GM19328 (cell line): ENCODE measurements at regions not wholly inside any gene's neighbourhood (a gene's known extent, or its start where the extent isn't known, plus 50 kb on each side); places are given as distances from the start of the nearest gene placed in this dataset.

Experiments used
- ATAC-seq: cut with Tn5 transposase; IDR thresholded peaks from one replicate; pipeline ENCODE4 v1.9.1; 2021; ENCODE audit warnings: mild to moderate bottlenecking, moderate library complexity; ENCODE audit not compliant: unreplicated experiment

GRCh38 chr13:22693691-22694090 is 487.1 kb upstream of the SGCG start:
- no peak for ATAC-seq

- no peak for ATAC-seq
Observed at GRCh38 chr13:22696433-22696832, 484.3 kb upstream of the SGCG start.

- ATAC-seq, result no peak
Observed at GRCh38 chr13:22698467-22698866, 482.3 kb upstream of the SGCG start.

- ATAC-seq, result no peak
Observed at GRCh38 chr13:22700246-22700887, 480.4 kb upstream of the SGCG start.

GRCh38 chr13:22703601-22704209 is 477.1 kb upstream of the SGCG start:
- no peak for ATAC-seq

- ATAC-seq, result no peak
Observed at GRCh38 chr13:22707946-22708345, 472.8 kb upstream of the SGCG start.

- no peak for ATAC-seq
Observed at GRCh38 chr13:22717036-22717435, 463.7 kb upstream of the SGCG start.

GRCh38 chr13:22726726-22727125 is 454.1 kb upstream of the SGCG start:
- no peak for ATAC-seq

- ATAC-seq, result no peak
Observed at GRCh38 chr13:22735011-22735995, 445.5 kb upstream of the SGCG start.

GRCh38 chr13:22736084-22736767 is 444.6 kb upstream of the SGCG start:
- ATAC-seq, result no peak

GRCh38 chr13:22736768-22737092 is 444.0 kb upstream of the SGCG start:
- no peak for ATAC-seq

- no peak for ATAC-seq
Observed at GRCh38 chr13:22738357-22738756, 442.4 kb upstream of the SGCG start.

- ATAC-seq, result no peak
Observed at GRCh38 chr13:22740264-22740663, 440.5 kb upstream of the SGCG start.

GRCh38 chr13:22744688-22745452 is 435.9 kb upstream of the SGCG start:
- ATAC-seq, result no peak

- ATAC-seq, result no peak
Observed at GRCh38 chr13:22748866-22749577, 431.8 kb upstream of the SGCG start.

GRCh38 chr13:22749626-22750025 is 431.2 kb upstream of the SGCG start:
- no peak for ATAC-seq

- ATAC-seq, result no peak
Observed at GRCh38 chr13:22757530-22758120, 423.2 kb upstream of the SGCG start.

GRCh38 chr13:22758245-22758644 is 422.5 kb upstream of the SGCG start:
- ATAC-seq, result no peak

- no peak for ATAC-seq
Observed at GRCh38 chr13:22761709-22762108, 419.1 kb upstream of the SGCG start.

GRCh38 chr13:22765547-22765946 is 415.2 kb upstream of the SGCG start:
- no peak for ATAC-seq
